IMR-90 (cell line): ENCODE measurements at regions not wholly inside any gene's neighbourhood (a gene's known extent, or its start where the extent isn't known, plus 50 kb on each side); places are given as distances from the start of the nearest gene placed in this dataset.

ENCODE experiments used
- ATAC-seq: fragments of 200-7000 bp; cut with Tn5 transposase; 2 replicates; pipeline ENCODE4 v1.9.1; 2020; ENCODE audit warnings: low read depth, mild to moderate bottlenecking, moderate library complexity
- BruUV-seq: library from RNA; stranded (reverse); fragments of 400-500 nt; replicated peaks from 2 replicates; lab custom pipeline; 2021; lab: Mats Ljungman, UMichigan
- CTCF ChIA-PET: fragments of 300-600 bp; formaldehyde crosslinking; extraction: SDS; loops from one replicate; lab custom pipeline; 2021; ENCODE audit warnings: antibody characterized with exemption; lab: Yijun Ruan, JAX
- POLR2A ChIA-PET: fragments of 300-600 bp; sonication (Branson Sonifier 250); formaldehyde crosslinking; loops from one replicate; lab custom pipeline; 2022; ENCODE audit warnings: antibody characterized with exemption; ENCODE audit not compliant: unreplicated experiment; lab: Charles Lee
- DNase-seq: peaks from one replicate; pipeline ENCODE4 v3.0.0; 2013
- H2AFZ ChIP-seq: replicated peaks from 2 replicates; pipeline ENCODE3; 2013; ENCODE audit warnings: low read length, mild to moderate bottlenecking; ENCODE audit not compliant: poor library complexity
- H2AK5ac ChIP-seq: 2 replicates; pipeline ENCODE4 v1.6.1; 2013; ENCODE audit warnings: low read depth, low read length, inconsistent platforms
- H2AK9ac ChIP-seq: replicated peaks from 2 replicates; pipeline ENCODE3; 2013; ENCODE audit warnings: mild to moderate bottlenecking, low read depth, low read length, moderate library complexity; ENCODE audit not compliant: poor library complexity
- H2BK120ac ChIP-seq: 2 replicates; pipeline ENCODE4 v1.6.1; 2013; ENCODE audit warnings: low read depth, low read length, inconsistent platforms
- H2BK15ac ChIP-seq: 3 replicates; pipeline ENCODE4 v1.6.1; 2013; ENCODE audit warnings: low read depth, low read length, inconsistent platforms
- H2BK20ac ChIP-seq: 2 replicates; pipeline ENCODE4 v1.6.1; 2013; ENCODE audit warnings: low read depth, mild to moderate bottlenecking, inconsistent platforms, low read length, moderate library complexity
- H2BK5ac ChIP-seq: 2 replicates; pipeline ENCODE4 v1.6.1; 2013; ENCODE audit warnings: mild to moderate bottlenecking, low read depth, low read length, inconsistent platforms; ENCODE audit not compliant: poor library complexity, severe bottlenecking
- H3K14ac ChIP-seq: replicated peaks from 2 replicates; pipeline ENCODE4 v1.6.1; 2013; ENCODE audit warnings: low read depth, low read length, inconsistent platforms
- H3K18ac ChIP-seq: 2 replicates; pipeline ENCODE4 v1.6.1; 2013; ENCODE audit warnings: low read depth, low read length, control low read depth
- H3K23ac ChIP-seq: 2 replicates; pipeline ENCODE4 v1.6.1; 2013; ENCODE audit warnings: low read depth, low read length, inconsistent platforms
- H3K27ac ChIP-seq: 2 replicates; pipeline ENCODE4 v1.5.1; 2013; ENCODE audit warnings: mild to moderate bottlenecking, control low read depth, low read length; ENCODE audit not compliant: insufficient read depth
- H3K27me3 ChIP-seq: 2 replicates; pipeline ENCODE4 v1.6.1; 2013; ENCODE audit warnings: low read length; ENCODE audit not compliant: control insufficient read depth, insufficient read depth
- H3K36me3 ChIP-seq: 2 replicates; pipeline ENCODE4 v1.6.1; 2013; ENCODE audit warnings: low read length, mixed read lengths; ENCODE audit not compliant: control insufficient read depth, insufficient read depth
- H3K4ac ChIP-seq: 2 replicates; pipeline ENCODE4 v1.6.1; 2013; ENCODE audit warnings: low read depth, low read length, inconsistent platforms
- H3K4me1 ChIP-seq: 2 replicates; pipeline ENCODE4 v1.6.1; 2013; ENCODE audit warnings: low read length, mixed read lengths; ENCODE audit not compliant: control insufficient read depth, insufficient read depth
- H3K4me2 ChIP-seq: 2 replicates; pipeline ENCODE4 v1.6.1; 2013; ENCODE audit warnings: low read depth, mild to moderate bottlenecking, control low read depth, low read length, moderate library complexity
- H3K4me3 ChIP-seq: 2 replicates; pipeline ENCODE4 v1.5.1; 2013; ENCODE audit warnings: low read depth, mild to moderate bottlenecking, control low read depth, low read length, moderate library complexity; ENCODE audit not compliant: insufficient read depth
- H3K56ac ChIP-seq: 2 replicates; pipeline ENCODE4 v1.6.1; 2013; ENCODE audit warnings: low read length, inconsistent platforms; ENCODE audit not compliant: insufficient read depth; ENCODE audit errors: extremely low read depth
- H3K79me1 ChIP-seq, 2 experiments: 2 replicates each; pipeline ENCODE4 v1.6.1; 2013; ENCODE audit warnings: low read length in 2 of 2, inconsistent platforms in 1 of 2, low read depth in 1 of 2
- H3K9ac ChIP-seq: 2 replicates; pipeline ENCODE4 v1.6.1; 2013; ENCODE audit warnings: low read depth, low read length, control low read depth
- H3K9me1 ChIP-seq: 2 replicates; pipeline ENCODE4 v1.6.1; 2013; ENCODE audit warnings: low read length, inconsistent platforms; ENCODE audit not compliant: insufficient read depth
- H3K9me3 ChIP-seq: 2 replicates; pipeline ENCODE4 v1.6.1; 2013; ENCODE audit warnings: low read length; ENCODE audit not compliant: control insufficient read depth, insufficient read depth
- H4K20me1 ChIP-seq: 2 replicates; pipeline ENCODE4 v1.6.1; 2013; ENCODE audit warnings: low read length, inconsistent platforms; ENCODE audit not compliant: insufficient read depth
- H4K5ac ChIP-seq: 2 replicates; pipeline ENCODE4 v1.6.1; 2013; ENCODE audit warnings: mild to moderate bottlenecking, low read depth, low read length, control low read depth
- H4K8ac ChIP-seq, 2 experiments: 2 replicates each; pipeline ENCODE4 v1.6.1; 2013; ENCODE audit warnings: low read depth in 2 of 2, low read length in 2 of 2, control low read depth in 1 of 2, inconsistent platforms in 1 of 2
- H4K91ac ChIP-seq: 2 replicates; pipeline ENCODE4 v1.6.1; 2013; ENCODE audit warnings: low read depth, low read length, inconsistent platforms; ENCODE audit not compliant: insufficient read depth
- BHLHE40 ChIP-seq: fragments of 150-350 bp; IDR thresholded peaks from 2 replicates; pipeline ENCODE4 v1.6.1; 2016; ENCODE audit warnings: mild to moderate bottlenecking, low read depth, low read length
- CHD1 ChIP-seq: IDR thresholded peaks from 2 replicates; pipeline ENCODE4 v1.6.1; 2012; ENCODE audit warnings: low read depth, low read length, improper control_type of control experiment
- MAFK ChIP-seq: IDR thresholded peaks from 2 replicates; pipeline ENCODE4 v1.6.1; 2012; ENCODE audit warnings: low read depth, low read length, improper control_type of control experiment
- MAZ ChIP-seq: IDR thresholded peaks from 2 replicates; pipeline ENCODE4 v1.6.1; 2012; ENCODE audit warnings: low read depth, mild to moderate bottlenecking, low read length, improper control_type of control experiment, moderate library complexity, borderline replicate concordance
- MXI1 ChIP-seq: IDR thresholded peaks from 2 replicates; pipeline ENCODE4 v1.6.1; 2012; ENCODE audit warnings: low read depth, mild to moderate bottlenecking, low read length, moderate library complexity, borderline replicate concordance
- RCOR1 ChIP-seq: IDR thresholded peaks from 2 replicates; pipeline ENCODE4 v1.6.1; 2012; ENCODE audit warnings: mild to moderate bottlenecking, low read length, improper control_type of control experiment; ENCODE audit not compliant: insufficient replicate concordance
- SMC3 ChIP-seq: fragments of 150-350 bp; IDR thresholded peaks from 2 replicates; pipeline ENCODE4 v1.6.1; 2016; ENCODE audit warnings: low read depth, mild to moderate bottlenecking, antibody characterized with exemption, low read length, moderate library complexity
- dilution Hi-C: fragments of 300-500 bp; cut with HindIII; formaldehyde crosslinking; loops from one replicate; pipeline ENCODE4 v1.14.3; 2018; ENCODE audit warnings: low sequenced_read_pairs; ENCODE audit not compliant: unreplicated experiment
- in situ Hi-C: fragments of 300-500 bp; cut with MboI; formaldehyde crosslinking; loops from 3 replicates; pipeline ENCODE4 v1.14.3; 2019; ENCODE audit warnings: low sequenced_read_pairs, inconsistent platforms, mixed read lengths
- intact Hi-C: fragments of 100-400 bp; cut with micrococcal nuclease; formaldehyde crosslinking; loops from 2 replicates; pipeline ENCODE4 v1.10.0; 2022

GRCh38 chr6:101279410-101279809 lies 114.1 kb upstream of the GRIK2 start:
- Histone ChIP-seq H3K18ac (no peak overlapping the region), H3K9me3 (peaks cover 10% of the 10 kb centered on the region; the same call in 1 of the 2 replicates), H3K4me1 (no peaks in the 10 kb centered on the region), H3K27ac (no peak overlapping the region), H3K14ac (no peak overlapping the region), H2BK20ac (no peak overlapping the region), H3K56ac (no peak overlapping the region), H2BK15ac (no peak overlapping the region), H3K9ac (no peak overlapping the region), H3K36me3 (no peaks in the 10 kb centered on the region), H3K27me3 (no peaks in the 10 kb centered on the region), H4K20me1 (no peaks in the 10 kb centered on the region), H3K9me1 (no peaks in the 10 kb centered on the region), H3K4me3 (no peak overlapping the region), H4K5ac (no peak overlapping the region), H4K91ac (no peak overlapping the region), H2AFZ (no peak overlapping the region), H3K23ac (no peak overlapping the region), H3K4ac (no peak overlapping the region), H3K4me2 (no peak overlapping the region), H4K8ac (no peak overlapping the region), H3K79me1 (no peaks in the 10 kb centered on the region), H2AK5ac (no peak overlapping the region), H2AK9ac (no peak overlapping the region), H2BK120ac (no peak overlapping the region), H2BK5ac (no peak overlapping the region)
- intact Hi-C loops (no loop called here), dilution Hi-C loops (no loop called here), in situ Hi-C loops (no loop called here)
- POLR2A ChIA-PET, result no interaction called here
- TF ChIP-seq MAFK (no peak), BHLHE40 (no peak), SMC3 (no peak), MXI1 (no peak), RCOR1 (no peak), CHD1 (no peak), MAZ (no peak)
- ATAC-seq, result no peak
- no peak for DNase-seq
- BruUV-seq, result no TSS peak
- CTCF ChIA-PET, result no interaction called here
